Stimulated activated naive B cell treated with anti-CD40 and anti-IgM and Interleukin-4, amounts not matched to agents 10 μg/mL and 1 μg/mL and 100 μg/mL, for 72 hours (primary cell): ENCODE measurements at regions not wholly inside any gene's neighbourhood (a gene's known extent, or its start where the extent isn't known, plus 50 kb on each side); places are given as distances from the start of the nearest gene placed in this dataset.
"Not testable (repeated sequence)": the region's sequence is repeated elsewhere in the genome, so short reads cannot be mapped to it uniquely, and the experiment has no call there.

ENCODE experiments used
- ATAC-seq, 2 donors: fragments of 150-1000 bp; cut with Tn5 transposase; replicated peaks; 2 replicates each; pipeline ENCODE4 v1.10.0; 2021; ENCODE audit warnings: moderate library complexity in 1 of 2
- DNase-seq: peaks from one replicate; pipeline ENCODE4 v3.0.0; 2021
- H3K27ac Mint-ChIP-seq: one replicate; pipeline ENCODE4 v1.8.0; 2022; ENCODE audit warnings: mild to moderate bottlenecking, mixed read lengths
- H3K27me3 Mint-ChIP-seq, 2 donors: one replicate each; pipeline ENCODE4 v1.8.0; 2022; ENCODE audit warnings: mixed read lengths in 2 of 2
- H3K36me3 Mint-ChIP-seq, 2 donors: one replicate each; pipeline ENCODE4 v1.8.0; 2022; ENCODE audit warnings: mixed read lengths in 2 of 2, mild to moderate bottlenecking in 1 of 2
- H3K4me1 Mint-ChIP-seq, 2 donors: one replicate each; pipeline ENCODE4 v1.8.0; 2022; ENCODE audit warnings: mixed read lengths in 2 of 2, mild to moderate bottlenecking in 1 of 2
- H3K4me3 Mint-ChIP-seq, 2 donors: one replicate each; pipeline ENCODE4 v1.8.0; 2022; ENCODE audit warnings: mild to moderate bottlenecking in 2 of 2, mixed read lengths in 2 of 2, moderate library complexity in 1 of 2
- H3K9me3 Mint-ChIP-seq, 2 donors: one replicate each; pipeline ENCODE4 v1.8.0; 2022; ENCODE audit warnings: mixed read lengths in 2 of 2, mild to moderate bottlenecking in 1 of 2

GRCh38 chr12:96085475-96085874 is 50.1 kb upstream of the LTA4H start:
- Mint-ChIP-seq H3K36me3 (peaks cover 9 to 20% of the 10 kb centered on the region in 2 donors), H3K27me3 (no peaks in the 10 kb centered on the region), H3K9me3 (peaks cover 18 to 24% of the 10 kb centered on the region in 2 donors), H3K4me1 (peaks cover 5 to 13% of the 10 kb centered on the region in 2 donors), H3K27ac (no peak overlapping the region), H3K4me3 (no peak overlapping the region)
- DNase-seq (no peak), ATAC-seq (no peak)

GRCh38 chr12:96086190-96086589 is 50.8 kb upstream of the LTA4H start:
- H3K4me3 Mint-ChIP-seq, H3K27me3 Mint-ChIP-seq, DNase-seq, ATAC-seq, H3K27ac Mint-ChIP-seq: not testable (repeated sequence)
- Mint-ChIP-seq H3K36me3 (peaks cover 9 to 20% of the 10 kb centered on the region in 2 donors), H3K9me3 (peaks cover 18 to 24% of the 10 kb centered on the region in 2 donors), H3K4me1 (peaks cover 5 to 12% of the 10 kb centered on the region in 2 donors)

GRCh38 chr12:96091833-96092232 is 56.4 kb upstream of the LTA4H start:
- H3K27me3 Mint-ChIP-seq, result no peaks in the 10 kb centered on the region
- peaks cover 7 to 15% of the 10 kb centered on the region in 2 donors for H3K36me3 Mint-ChIP-seq
- H3K27ac Mint-ChIP-seq, result no peak overlapping the region
- no peak for DNase-seq
- H3K9me3 Mint-ChIP-seq, result peaks cover 18 to 22% of the 10 kb centered on the region in 2 donors
- peaks cover 15 to 32% of the 10 kb centered on the region in 2 donors for H3K4me1 Mint-ChIP-seq
- ATAC-seq, result no peak
- H3K4me3 Mint-ChIP-seq, result no peak overlapping the region

GRCh38 chr12:96093543-96094196 is 58.3 kb upstream of the LTA4H start:
- DNase-seq (no peak), ATAC-seq (no peak)
- Mint-ChIP-seq H3K27ac (peak overlapping the region; percentile 57), H3K36me3 (peaks cover 4 to 7% of the 10 kb centered on the region in 2 donors), H3K4me1 (peaks cover 18 to 28% of the 10 kb centered on the region in 2 donors), H3K4me3 (peak overlapping the region in 1 of 2 donors; percentile 37), H3K27me3 (no peaks in the 10 kb centered on the region), H3K9me3 (peaks cover 13 to 16% of the 10 kb centered on the region in 2 donors)

- Mint-ChIP-seq H3K36me3 (peaks cover 1 to 4% of the 10 kb centered on the region in 2 donors), H3K4me1 (peaks cover 18 to 28% of the 10 kb centered on the region in 2 donors), H3K27me3 (no peaks in the 10 kb centered on the region), H3K9me3 (peaks cover 8 to 10% of the 10 kb centered on the region in 2 donors), H3K27ac (peak overlapping the region; percentile 57), H3K4me3 (peak overlapping the region in 1 of 2 donors; percentile 37)
- DNase-seq (no peak), ATAC-seq (peak; percentile 89 to 95)
Observed at GRCh38 chr12:96094201-96094600, 58.8 kb upstream of the LTA4H start.

- H3K27me3 Mint-ChIP-seq, result no peaks in the 10 kb centered on the region
- H3K4me3 Mint-ChIP-seq, result no peak overlapping the region
- H3K9me3 Mint-ChIP-seq, result no peaks in the 10 kb centered on the region
- ATAC-seq (no peak), DNase-seq (no peak)
- no peaks in the 10 kb centered on the region for H3K36me3 Mint-ChIP-seq
- H3K27ac Mint-ChIP-seq, result no peak overlapping the region
- H3K4me1 Mint-ChIP-seq, result peaks cover 27 to 45% of the 10 kb centered on the region in 2 donors
Observed at GRCh38 chr12:96098631-96099030, 63.2 kb upstream of the LTA4H start.

GRCh38 chr12:96099421-96099820 is 64.0 kb upstream of the LTA4H start:
- no peak overlapping the region for H3K4me3 Mint-ChIP-seq
- no peak for DNase-seq

GRCh38 chr12:96099986-96100385 is 64.6 kb upstream of the LTA4H start:
- Mint-ChIP-seq H3K27me3 (no peaks in the 10 kb centered on the region), H3K4me1 (peaks cover 19 to 31% of the 10 kb centered on the region in 2 donors), H3K27ac (peak overlapping the region; percentile 59), H3K9me3 (no peaks in the 10 kb centered on the region), H3K36me3 (no peaks in the 10 kb centered on the region), H3K4me3 (no peak overlapping the region)
- ATAC-seq (no peak), DNase-seq (no peak)

More at GRCh38 chr12:96099421-96099820, 64.0 kb upstream of the LTA4H start:
- Mint-ChIP-seq H3K9me3 (no peaks in the 10 kb centered on the region), H3K27me3 (no peaks in the 10 kb centered on the region), H3K27ac (no peak overlapping the region), H3K4me1 (peaks cover 23 to 37% of the 10 kb centered on the region in 2 donors), H3K36me3 (no peaks in the 10 kb centered on the region)
- no peak for ATAC-seq

- Mint-ChIP-seq H3K27ac (peak overlapping the region; percentile 81), H3K4me1 (peaks cover 18 to 34% of the 10 kb centered on the region in 2 donors), H3K9me3 (no peaks in the 10 kb centered on the region), H3K27me3 (no peaks in the 10 kb centered on the region), H3K4me3 (no peak overlapping the region), H3K36me3 (no peaks in the 10 kb centered on the region)
- ATAC-seq, result no peak
- no peak for DNase-seq
Observed at GRCh38 chr12:96101806-96102205, 66.4 kb upstream of the LTA4H start.

- Mint-ChIP-seq H3K27me3 (no peaks in the 10 kb centered on the region), H3K4me3 (no peak overlapping the region), H3K9me3 (no peaks in the 10 kb centered on the region), H3K27ac (peak overlapping the region; percentile 16), H3K4me1 (peaks cover 18 to 35% of the 10 kb centered on the region in 2 donors), H3K36me3 (no peaks in the 10 kb centered on the region)
- ATAC-seq, result peak; percentile 38 to 49
- no peak for DNase-seq
Observed at GRCh38 chr12:96103067-96103644, 67.8 kb upstream of the LTA4H start.

- H3K4me3 Mint-ChIP-seq, result no peak overlapping the region
- H3K27ac Mint-ChIP-seq, result no peak overlapping the region
- H3K9me3 Mint-ChIP-seq, result no peaks in the 10 kb centered on the region
- no peak for DNase-seq
- no peaks in the 10 kb centered on the region for H3K27me3 Mint-ChIP-seq
- no peak for ATAC-seq
- H3K36me3 Mint-ChIP-seq, result no peaks in the 10 kb centered on the region
- H3K4me1 Mint-ChIP-seq, result peaks cover 22 to 39% of the 10 kb centered on the region in 2 donors
Observed at GRCh38 chr12:96104566-96104965, 69.2 kb upstream of the LTA4H start.

GRCh38 chr12:96106137-96106536 is 70.8 kb upstream of the LTA4H start:
- H3K36me3 Mint-ChIP-seq, result no peaks in the 10 kb centered on the region
- H3K4me3 Mint-ChIP-seq, result no peak overlapping the region
- peaks cover 17 to 29% of the 10 kb centered on the region in 2 donors for H3K4me1 Mint-ChIP-seq
- no peak for ATAC-seq
- no peaks in the 10 kb centered on the region for H3K27me3 Mint-ChIP-seq
- no peaks in the 10 kb centered on the region for H3K9me3 Mint-ChIP-seq
- DNase-seq, result no peak
- no peak overlapping the region for H3K27ac Mint-ChIP-seq

GRCh38 chr12:96107236-96107635 is 71.8 kb upstream of the LTA4H start:
- peaks cover 20 to 29% of the 10 kb centered on the region in 2 donors for H3K4me1 Mint-ChIP-seq
- H3K9me3 Mint-ChIP-seq, result no peaks in the 10 kb centered on the region
- no peaks in the 10 kb centered on the region for H3K36me3 Mint-ChIP-seq
- no peak overlapping the region for H3K4me3 Mint-ChIP-seq
- peak overlapping the region; percentile 11 for H3K27ac Mint-ChIP-seq
- DNase-seq, result no peak
- no peak for ATAC-seq
- H3K27me3 Mint-ChIP-seq, result no peaks in the 10 kb centered on the region

- no peaks in the 10 kb centered on the region for H3K27me3 Mint-ChIP-seq
- H3K36me3 Mint-ChIP-seq, result no peaks in the 10 kb centered on the region
- peak; percentile 6 for DNase-seq
- peak; percentile 87 to 88 for ATAC-seq
- peaks cover 19 to 25% of the 10 kb centered on the region in 2 donors for H3K4me1 Mint-ChIP-seq
- peak overlapping the region; percentile 15 to 66 for H3K4me3 Mint-ChIP-seq
- H3K27ac Mint-ChIP-seq, result peak overlapping the region; percentile 86
- H3K9me3 Mint-ChIP-seq, result no peaks in the 10 kb centered on the region
Observed at GRCh38 chr12:96108321-96108720, 72.9 kb upstream of the LTA4H start.

- ATAC-seq, H3K9me3 Mint-ChIP-seq, H3K27ac Mint-ChIP-seq, DNase-seq, H3K27me3 Mint-ChIP-seq, H3K36me3 Mint-ChIP-seq, H3K4me3 Mint-ChIP-seq: not testable (repeated sequence)
- H3K4me1 Mint-ChIP-seq, result peaks cover 16 to 25% of the 10 kb centered on the region in 2 donors
Observed at GRCh38 chr12:96108941-96109340, 73.6 kb upstream of the LTA4H start.
